Iris pigment epithelial cell (primary cell): ENCODE measurements at regions not wholly inside any gene's neighbourhood (a gene's known extent, or its start where the extent isn't known, plus 50 kb on each side); places are given as distances from the start of the nearest gene placed in this dataset.
A peak's percentile ranks its signal among the peaks of the same experiment; 100 is the strongest.

Experiments
- DNase-seq: peaks from one replicate; pipeline ENCODE4 v3.0.0-alpha.2; 2011; ENCODE audit warnings: low read depth

DNA sequence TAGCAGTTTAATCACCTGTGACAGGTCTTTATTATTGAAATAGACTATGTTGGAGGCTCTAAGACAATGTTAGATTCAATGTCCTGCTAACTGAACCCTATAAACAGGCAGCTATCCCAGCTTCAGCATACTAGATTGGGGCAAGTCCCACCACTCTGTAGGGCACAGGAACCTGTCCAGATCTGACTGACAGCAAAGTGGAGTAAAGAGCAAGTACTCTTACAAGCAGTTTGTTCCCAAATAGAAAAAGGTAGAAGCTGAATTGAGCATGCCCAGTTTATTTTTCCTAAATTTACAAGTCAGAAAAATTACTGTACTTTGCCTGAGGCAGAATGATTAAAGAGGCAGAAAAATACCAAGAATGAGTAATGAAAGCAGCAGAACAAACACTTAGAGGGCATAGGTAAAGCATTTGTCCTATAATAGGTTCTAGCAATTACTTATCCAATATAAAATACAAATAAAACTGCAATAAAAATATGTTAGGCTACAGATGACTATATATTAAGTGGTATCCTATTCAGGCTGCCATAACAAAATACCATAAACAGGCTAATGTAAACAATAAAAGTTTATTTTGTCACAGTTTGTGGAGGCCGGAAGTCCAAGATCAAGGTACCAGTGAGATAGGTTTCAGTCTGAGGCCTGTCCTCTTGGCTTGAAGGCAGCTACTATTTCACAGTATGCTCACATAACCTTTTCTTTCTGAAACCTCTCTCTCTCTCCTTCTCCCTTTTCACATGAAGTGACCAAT, 868.2 kb downstream of the C12orf50 start:
- no peak for DNase-seq

DNA sequence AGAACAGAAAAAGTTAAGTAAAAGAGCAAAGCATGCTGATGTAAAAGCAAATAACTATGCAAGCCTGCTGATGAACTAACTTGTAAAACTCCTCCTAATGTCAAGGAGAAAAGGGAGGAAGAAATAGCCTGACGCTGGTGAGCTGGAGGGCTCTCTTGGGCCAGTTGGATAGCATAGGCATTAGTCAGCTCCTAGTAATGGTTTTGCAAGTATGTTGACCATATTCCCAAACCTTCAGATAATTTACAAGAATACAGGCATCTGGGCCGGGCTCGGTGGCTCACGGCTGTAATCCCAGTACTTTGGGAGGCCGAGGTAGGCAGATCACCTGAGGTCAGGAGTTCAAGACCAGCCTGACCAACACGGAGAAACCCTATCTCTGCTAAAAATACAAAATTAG, 871.4 kb downstream of the C12orf50 start:
- DNase-seq = peak; percentile 99

DNA sequence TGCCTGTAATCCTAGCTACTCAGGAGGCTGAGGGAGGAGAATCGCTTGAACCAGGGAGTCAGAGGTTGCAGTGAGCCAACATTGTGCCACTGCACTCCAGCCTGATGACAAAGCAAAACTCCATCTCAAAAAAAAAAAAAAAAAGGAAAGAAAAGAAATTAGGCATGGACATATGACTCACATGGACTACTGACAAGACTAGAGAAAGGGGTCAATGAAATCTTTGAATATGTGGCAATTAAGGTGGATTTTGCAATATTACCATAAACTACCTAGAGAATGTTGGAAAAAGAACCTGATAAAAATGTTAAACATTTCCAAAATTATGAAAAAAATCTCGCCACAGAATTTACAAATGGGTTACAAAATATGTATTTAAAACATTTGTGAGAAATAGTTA, 873.6 kb downstream of the C12orf50 start:
- peak; percentile 88 for DNase-seq

DNA sequence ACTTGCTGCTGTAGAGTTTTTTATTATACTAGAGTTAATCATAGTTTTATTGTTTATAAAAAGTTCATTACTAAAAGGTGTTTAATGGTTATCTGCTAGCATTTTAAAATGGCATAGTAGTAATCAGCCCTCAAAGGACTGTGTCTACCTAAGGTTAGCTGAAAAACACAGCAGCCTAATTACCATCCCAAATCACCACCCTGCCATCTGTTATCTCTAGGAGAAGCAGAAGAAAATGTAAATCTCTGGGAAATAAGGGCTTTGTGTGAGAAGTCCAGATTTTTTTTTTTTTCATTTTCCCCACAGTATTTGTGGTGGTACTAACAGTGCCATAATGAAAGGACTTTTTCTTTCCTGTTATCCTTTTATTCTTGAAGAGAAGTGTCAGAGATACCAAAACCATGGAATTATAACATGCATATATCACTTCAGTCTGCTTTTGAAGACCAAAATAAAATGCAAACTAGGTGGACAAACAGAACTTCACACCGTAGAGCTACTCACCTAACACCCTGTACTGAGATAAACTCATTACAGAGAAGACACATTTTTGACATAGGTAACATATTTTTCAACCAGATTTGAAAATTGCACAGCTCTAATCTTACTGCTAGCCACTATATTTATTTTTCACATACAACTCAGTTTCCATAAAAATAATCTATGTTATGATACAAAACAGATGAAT, 876.2 kb downstream of the C12orf50 start:
- DNase-seq = no peak

DNA sequence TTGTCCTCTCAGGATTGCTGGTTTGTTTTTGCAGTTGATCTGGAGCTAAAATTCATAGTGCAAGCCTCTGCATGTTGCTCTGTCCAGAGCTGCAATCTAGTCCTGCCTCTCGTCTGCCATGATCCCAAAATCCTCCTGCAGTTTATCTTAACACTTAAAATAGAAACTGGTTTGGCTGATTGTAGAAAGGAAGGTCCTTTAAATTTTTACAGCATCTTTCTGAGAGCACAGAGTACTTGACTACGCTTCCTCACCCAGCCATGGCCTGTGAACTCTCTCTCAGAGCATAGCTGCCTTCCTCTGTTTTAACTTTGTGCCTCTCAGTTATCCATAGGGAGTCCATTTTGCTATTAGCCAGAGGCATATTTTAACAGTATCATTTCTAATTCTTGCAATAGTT, 877.1 kb downstream of the C12orf50 start:
- DNase-seq = no peak

DNA sequence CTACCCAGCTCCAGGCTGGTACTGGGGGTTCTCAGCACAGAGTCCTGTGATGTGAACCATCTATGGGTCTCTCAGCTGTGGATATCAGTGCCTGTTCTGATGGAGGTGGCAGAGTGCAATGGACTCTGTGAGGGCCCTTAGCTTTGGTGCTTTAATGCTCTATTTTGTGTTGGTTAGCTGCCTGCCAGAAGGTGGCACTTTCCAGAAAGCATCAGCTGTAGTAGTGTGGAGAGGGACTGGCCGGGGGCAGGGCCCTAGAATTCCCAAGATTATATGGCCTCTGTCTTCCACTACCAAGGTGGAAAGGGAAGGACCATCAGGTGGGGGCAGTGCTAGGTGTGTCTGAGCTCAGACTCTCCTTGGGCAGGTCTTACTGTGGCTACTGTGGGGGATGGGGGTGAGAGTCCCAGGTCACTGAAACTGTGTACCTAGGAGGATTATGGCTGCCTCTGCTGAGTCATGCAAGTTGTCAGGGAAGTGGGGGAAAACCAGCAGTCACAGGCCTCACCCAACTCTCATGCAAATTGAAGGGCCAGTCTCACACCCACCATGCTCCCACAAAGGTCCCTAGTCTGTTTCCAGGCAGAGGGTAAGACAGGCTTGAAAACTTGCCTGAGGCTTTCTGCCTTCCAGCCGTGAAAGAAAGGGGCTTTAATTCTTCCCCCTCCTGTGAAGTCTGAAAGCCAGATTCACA, 878.1 kb downstream of the C12orf50 start:
- no peak for DNase-seq

DNA sequence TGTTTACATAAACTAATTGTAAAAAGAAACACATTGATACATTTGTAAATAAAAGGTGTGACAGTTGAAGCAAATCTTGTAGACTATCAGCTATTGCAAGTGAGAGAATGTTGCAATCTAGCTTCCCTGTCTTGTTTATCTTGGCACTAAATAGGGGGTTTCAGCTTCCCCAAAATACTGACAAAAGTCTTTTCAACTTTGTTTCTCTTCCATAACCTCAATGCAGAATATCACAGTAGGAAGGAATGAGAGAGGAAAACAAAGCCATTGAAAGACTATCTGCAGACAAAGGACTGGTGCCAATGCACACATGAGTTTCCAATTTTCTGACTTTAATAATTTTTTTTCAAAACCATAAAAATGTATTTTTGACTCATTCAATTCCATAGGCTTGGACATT, 886.2 kb upstream of the MGAT4C start:
- no peak for DNase-seq

DNA sequence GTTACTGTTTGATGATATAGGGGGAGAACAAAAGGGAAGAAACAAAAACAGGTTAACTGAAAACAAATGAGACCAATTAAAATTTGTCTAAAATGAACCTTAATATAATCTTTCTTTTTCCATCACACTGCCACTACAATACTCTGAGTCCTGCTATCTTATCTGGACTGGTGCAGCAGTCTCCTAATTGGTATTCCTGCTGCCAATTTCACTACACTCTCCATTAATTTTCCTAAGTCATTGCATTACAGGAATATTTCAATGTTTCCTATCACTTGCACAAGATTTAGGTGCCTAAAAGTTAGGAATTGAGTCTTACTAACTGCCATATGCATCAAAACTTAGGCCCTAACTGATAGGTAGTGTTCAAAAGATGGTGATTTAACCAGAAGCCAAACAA, 884.9 kb upstream of the MGAT4C start:
- DNase-seq = no peak

DNA sequence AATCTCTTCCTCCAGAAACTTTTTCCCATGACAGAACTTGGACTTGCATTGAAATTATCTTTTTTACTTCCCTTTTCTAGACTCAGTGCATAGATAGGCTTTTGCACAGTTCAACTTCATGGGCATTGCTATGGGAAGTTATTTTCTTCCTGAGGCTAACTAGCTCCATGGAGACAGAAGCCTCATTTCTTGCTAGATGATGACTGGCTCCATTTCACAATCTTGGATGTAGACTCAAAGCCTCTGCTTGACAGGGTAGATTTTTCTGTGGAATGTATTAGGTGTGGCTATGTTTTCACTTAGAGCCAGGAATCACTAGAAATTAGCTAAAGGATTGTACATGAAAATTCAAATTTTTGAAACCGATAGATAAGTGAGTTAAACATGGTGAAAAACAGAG, 884.1 kb upstream of the MGAT4C start:
- DNase-seq = peak; percentile 91

DNA sequence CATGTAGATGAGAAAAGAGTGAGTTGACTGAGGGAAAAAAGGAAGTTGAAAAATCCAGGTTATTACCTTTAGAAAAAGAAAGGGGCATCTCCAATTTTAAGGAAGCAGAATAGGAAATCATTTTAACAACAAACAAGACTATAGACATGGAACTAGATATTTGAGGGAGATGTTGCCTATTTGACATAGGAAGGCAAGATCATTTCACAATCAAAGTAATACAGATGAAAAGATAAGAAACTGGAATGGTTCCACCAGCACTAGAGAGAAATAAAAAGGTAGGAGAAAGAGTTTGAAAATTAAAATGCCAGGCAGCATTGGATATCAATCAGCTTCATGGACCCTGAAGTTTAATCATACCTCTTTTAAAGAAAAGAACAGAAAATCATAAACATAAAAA, 881.0 kb upstream of the MGAT4C start:
- DNase-seq = no peak

DNA sequence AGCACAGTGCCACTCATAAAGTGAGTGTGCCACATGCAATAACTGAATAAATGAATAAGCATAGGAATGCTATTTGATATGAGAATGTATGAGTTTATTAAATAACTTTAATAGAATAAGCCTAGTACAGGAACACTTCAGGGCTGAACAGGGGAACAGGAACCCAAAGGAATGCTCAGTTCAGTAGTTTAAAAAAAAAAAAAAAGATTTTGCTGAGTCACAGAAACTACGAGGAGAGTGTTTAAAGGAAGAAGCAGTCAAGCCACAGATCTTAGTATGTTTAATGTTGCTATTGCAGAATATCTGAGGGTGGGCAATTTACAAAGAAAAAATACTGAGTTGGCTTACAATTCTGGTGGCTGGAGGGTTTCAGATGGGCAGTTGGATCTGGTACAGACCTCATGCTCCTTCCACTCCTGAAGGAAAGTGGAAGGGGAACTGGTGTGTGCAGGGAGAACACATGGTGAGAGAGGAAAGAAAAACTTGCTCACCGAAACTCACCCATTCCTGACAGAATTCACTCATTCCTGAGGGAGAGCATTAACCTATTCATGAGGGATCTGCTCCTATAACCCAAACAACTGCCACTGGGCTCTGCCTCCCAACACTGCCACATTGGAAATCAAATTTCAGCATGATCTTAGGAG, 880.3 kb upstream of the MGAT4C start:
- DNase-seq = peak; percentile 70

DNA sequence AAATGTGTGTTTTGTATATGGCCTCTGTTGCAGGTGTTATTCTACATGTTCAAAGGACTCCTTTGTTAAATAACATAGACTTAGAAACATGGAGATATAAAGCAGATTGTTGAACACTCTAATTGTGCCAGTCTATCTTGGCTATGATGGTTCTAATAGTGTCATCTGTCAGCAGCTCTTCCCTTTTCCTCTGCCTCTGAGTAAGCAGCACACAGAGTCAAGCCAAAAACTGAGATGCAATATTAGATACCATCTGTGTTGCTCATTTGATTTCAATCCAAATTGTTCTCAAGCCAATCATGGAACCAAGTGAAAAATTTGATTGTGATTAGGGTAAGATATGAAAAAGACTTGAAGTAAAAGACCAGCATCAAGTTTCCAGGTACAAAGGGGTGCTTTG, 871.1 kb upstream of the MGAT4C start:
- DNase-seq = peak; percentile 79

DNA sequence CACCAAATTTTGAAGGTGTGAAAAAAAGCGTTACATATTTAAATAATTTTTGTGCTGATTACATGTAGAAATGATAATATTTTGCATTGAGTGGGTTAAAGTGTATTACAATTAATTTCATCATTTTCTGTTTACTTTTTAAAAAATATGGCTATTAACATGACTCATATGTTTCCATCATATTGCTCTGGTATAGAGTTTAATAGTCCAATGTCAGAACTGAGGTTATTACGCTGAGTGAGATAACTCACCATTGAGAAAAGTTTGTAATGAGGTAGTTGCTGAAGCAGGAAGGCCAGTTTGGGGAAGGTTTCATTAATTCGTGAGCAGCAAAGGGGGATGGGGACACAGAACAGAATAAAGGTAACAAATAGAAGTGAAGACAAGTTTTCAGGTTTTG, 865.7 kb upstream of the MGAT4C start:
- no peak for DNase-seq

DNA sequence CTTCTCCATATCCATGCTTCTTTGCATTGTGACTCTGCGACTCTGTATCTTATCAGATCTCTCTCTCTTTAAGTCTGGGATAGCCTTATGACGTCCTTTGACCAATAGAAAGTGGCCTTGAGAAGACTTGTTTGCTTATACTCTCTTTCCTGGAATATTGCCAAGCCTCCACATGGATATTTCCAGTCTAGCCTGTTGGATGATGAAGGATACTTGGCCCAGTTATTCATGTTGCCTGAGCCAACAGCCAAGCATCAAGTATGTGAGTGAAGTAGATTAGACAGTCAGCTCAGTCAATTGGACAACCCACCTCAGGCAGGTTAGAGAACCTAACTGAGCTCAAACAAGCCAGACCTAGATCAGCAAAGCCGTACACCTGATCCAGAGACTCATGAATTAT, 864.2 kb upstream of the MGAT4C start:
- DNase-seq = peak; percentile 51

DNA sequence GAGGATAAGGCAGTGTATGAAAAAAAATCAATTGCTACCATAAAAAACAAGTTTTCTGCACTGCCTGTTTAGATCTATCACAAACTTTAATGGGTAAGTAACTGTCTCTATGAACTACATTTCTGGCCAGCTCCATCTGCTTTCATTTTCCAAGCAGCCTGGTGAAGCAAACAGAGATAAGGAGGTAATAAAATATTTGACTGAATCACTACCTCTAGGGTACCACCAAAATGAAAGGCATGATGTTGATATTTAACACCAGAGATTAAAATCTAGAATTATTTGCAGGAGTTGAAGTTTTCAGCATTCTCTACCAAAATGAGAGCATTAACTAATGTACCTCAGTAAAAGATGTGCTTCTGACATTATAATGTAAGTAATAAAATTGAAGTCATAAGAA, 863.5 kb upstream of the MGAT4C start:
- DNase-seq = no peak

DNA sequence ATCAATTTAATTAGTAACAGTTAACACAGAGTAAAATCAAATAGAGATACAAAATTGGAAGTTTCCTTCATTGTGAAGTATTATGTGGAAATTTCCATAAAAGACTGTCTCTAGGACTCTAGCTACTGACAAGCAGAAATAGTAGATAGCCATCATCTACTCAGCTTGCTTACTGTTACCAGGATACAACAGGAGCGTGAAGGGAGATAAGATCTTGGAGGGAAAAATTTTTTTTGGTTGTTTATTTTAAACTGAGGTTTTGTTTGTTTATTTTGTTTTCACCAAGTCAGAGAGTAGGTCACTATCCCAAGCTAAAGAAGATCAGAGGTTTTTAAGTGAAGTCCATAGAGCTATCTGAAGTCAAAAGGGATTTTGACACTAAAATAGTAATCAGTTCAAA, 861.3 kb upstream of the MGAT4C start:
- DNase-seq = no peak

DNA sequence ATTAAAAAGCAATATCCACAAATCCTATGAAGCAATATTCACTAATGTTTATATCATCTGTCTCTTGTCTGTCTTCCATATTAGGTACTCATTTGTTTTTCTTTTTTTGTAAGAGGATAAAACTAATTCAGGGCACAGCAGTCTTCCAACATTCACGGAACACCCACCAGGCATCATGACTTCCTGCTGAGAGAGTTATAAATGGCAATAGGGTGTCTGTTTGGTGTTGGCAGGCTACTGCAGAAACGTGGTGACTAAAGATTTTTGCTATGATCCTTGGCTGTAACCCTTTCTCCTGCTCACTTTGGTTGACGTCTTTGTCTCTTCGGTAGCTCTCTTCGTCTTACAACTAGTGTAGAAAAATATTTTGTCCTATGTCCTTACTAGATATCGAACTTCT, 860.6 kb upstream of the MGAT4C start:
- no peak for DNase-seq

DNA sequence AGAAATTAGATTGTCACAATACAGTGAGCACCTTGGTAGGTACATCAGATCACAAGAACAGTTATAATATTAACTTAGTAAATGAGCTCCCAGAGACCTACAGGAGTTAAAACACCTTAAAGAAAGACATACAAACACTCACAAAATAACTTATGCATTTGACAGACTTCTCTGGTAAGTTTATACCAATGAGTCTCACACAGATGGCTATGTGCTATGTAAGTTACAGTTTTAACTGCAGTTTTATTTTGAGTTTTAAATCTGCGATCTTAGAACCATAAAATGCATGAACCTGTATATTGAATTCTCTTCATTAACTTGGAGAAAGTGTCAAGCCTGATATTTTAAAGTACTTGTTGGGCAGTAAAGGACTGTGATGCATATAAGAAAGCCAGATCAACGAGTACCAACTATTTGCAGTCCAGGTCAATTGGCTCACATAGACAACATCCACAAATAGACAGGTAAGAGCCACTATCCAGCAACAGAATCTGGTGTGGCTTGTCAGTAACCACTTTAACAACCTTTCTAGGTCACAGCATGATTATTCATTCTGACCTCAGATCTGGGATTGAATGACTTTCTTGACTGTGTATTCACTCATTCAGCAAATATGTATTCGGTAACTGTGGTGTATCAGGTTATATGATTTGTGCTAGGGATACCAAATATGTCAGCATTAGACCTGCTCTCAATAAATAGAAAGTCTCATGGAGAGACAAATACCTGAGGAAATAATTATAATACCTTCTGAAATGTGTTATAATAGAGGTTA, 856.6 kb upstream of the MGAT4C start:
- peak; percentile 41 for DNase-seq

DNA sequence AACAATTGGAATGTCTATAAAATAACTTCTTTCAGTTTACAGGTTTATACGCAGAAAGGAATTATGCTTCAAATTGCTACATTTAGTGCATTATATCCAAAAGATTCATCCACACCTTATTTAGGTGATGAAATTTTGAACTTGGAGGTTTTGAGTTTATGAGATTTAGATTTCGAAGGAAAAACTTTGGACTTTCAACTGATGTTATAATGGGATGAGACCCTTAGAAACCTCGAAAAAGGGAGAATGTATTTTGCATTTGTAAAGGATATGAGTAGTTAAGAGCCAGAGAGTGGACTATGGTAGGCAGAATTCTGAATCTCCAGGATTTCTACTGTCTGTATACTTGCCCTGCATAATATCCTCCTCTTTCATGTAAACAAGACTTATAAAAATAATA, 851.6 kb upstream of the MGAT4C start:
- no peak for DNase-seq

DNA sequence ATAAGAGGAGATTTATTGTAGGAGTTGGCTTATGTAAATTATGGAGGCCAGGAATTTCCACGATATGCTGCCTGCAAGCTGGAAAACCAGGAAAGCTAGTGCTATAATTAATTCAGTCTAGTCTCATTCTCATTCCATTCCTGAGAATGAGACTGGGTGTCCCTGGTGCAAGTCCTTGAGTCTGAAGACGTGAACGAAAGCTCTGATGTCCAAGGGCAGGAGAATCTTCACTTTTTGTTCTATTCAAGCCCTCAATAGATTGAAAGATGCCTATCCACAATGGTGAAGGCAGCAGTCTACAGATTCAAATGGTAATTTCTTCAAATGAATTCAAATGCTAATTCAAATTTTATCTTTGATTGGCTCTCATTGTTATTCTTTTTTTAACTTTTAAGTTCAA, 851.1 kb upstream of the MGAT4C start:
- no peak for DNase-seq

DNA sequence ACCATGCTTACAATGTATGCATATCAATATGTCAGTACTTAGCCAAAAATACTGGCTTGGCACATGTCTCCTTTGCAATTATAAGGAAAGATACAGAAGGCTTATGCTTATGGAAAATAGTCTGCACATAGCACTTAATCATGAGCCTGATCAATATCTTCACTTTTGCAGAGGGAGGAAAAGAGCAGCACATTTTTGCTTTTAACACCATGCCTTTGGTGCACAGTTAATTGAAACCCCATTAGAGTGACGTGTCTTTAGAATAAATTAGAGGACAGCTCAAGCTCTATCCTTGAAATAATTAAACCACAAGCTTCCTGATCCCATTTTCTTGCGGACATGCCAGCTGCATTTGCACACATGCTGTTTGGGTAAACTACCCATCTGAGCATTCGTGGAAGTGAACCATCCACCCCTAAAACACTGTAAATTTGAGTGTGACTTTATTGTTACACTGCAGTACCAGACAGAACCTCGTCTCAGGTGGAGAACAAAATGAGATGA, 839.9 kb upstream of the MGAT4C start:
- DNase-seq = no peak

DNA sequence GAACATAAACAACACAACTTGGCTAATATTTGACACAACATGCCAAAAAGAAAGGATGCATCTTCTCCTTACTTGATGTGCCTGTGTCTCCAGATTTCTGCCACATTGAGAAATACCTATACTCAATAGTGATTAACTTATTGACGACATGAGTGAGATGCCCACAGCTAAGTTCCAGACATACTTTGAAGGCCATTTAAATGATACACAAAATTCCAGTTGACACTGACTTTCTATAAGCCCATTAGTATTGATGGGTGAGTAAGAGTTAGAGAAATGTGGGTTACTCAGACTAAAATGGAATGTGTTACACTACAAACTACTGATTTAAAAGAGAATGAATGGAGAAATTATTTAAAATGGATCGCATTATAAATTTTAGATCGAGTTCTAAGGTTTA, 838.2 kb upstream of the MGAT4C start:
- peak; percentile 14 for DNase-seq
